Left colon (tissue), 2 donors: ENCODE measurements at regions not wholly inside any gene's neighbourhood (a gene's known extent, or its start where the extent isn't known, plus 50 kb on each side); places are given as distances from the start of the nearest gene placed in this dataset.

Experiments used
- ATAC-seq: fragments of 200-7000 bp; cut with Tn5 transposase; one replicate; pipeline ENCODE4 v1.9.1; 2020; ENCODE audit warnings: mild to moderate bottlenecking, moderate library complexity
- DNase-seq, 2 donors: peaks; one replicate each; pipeline ENCODE4 v3.0.0-alpha.2; 2020
- intact Hi-C, 2 donors: fragments of 100-400 bp; cut with DNase I in 1 of 2; cut with micrococcal nuclease in 1 of 2; formaldehyde crosslinking; loops; one replicate each; pipeline versions ENCODE4 v1.11.2 to v1.14.0; 2022; cut with DNase I, micrococcal nuclease
- donor health status: DM: no; HTN: no; CAD: no.
- donor health status: DM: yes; HTN: yes; CAD: no.

GRCh38 chrX:10931976-10932375 lies 179.2 kb upstream of the HCCS start:
- DNase-seq: no peak
- ATAC-seq: no peak
- intact Hi-C loops: no loop called here

- intact Hi-C loops: no loop called here
- DNase-seq (no peak), ATAC-seq (no peak)
Measured at GRCh38 chrX:10932842-10933440, 178.2 kb upstream of the HCCS start.

GRCh38 chrX:10935501-10935900 lies 175.6 kb upstream of the HCCS start:
- DNase-seq (no peak), ATAC-seq (no peak)
- intact Hi-C loops: no loop called here

DNA sequence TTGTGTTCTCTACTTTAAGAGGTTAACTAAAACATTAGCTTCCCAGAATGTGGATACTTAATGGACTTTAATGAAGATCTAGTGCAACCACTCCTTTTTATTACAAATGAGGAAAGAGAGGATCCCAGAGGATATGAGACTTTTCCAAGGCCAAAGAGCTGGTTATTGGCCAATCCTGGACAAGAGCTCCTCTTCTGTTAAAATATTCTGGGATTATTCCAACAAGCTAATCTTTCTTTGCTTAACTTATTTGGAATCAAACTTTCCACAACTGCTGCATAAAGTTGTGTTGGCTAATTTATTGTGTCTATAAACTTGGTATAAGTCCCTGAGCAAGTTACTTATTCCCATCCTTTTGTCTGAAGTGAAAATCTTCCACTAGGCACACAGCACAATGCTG lies 174.2 kb upstream of the HCCS start:
- DNase-seq: no peak
- intact Hi-C loops: no loop called here
- ATAC-seq: no peak

- intact Hi-C loops: no loop called here
- ATAC-seq (no peak), DNase-seq (no peak)
Measured at GRCh38 chrX:10938365-10938923, 172.7 kb upstream of the HCCS start.

GRCh38 chrX:10939424-10939823 lies 171.7 kb upstream of the HCCS start:
- DNase-seq (no peak), ATAC-seq (peak; percentile 53)
- intact Hi-C loops: no loop called here

DNA sequence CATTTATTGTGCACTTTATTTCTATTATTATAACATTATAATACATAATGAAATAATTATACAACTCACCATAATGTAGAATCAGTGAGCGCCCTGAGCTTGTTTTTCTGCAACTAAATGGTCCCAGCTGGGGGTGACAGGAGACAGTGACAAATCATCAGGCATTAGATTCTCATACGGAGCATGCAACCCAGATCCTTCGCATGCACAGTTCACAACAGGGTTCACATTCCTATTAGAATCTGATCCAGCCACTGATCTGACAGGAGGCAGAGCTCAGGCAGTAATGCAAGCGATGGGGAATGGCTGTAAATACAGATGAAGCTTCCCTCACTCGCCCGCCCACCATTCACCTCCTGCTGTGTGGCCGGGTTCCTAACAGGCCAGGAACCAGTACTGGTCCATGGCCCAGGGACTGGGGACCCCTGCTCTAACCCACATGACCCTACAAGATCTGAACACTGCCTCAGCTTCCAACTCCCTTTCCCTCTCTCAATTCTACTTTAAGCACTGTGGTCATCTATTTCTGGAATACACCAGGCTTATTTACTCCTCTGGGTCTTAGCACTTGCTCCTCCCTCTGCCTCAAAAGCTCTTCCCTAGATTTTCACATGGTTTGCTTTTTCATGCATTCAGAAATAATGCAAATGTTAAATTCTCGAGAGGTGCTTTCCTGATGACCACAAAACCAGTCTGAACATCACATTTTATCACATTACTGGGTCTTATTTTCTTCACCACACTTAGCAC lies 166.8 kb upstream of the HCCS start:
- intact Hi-C loops: no loop called here
- ATAC-seq (no peak), DNase-seq (no peak)

- DNase-seq (no peak), ATAC-seq (no peak)
- intact Hi-C loops: no loop called here
Measured at GRCh38 chrX:10945498-10945897, 165.6 kb upstream of the HCCS start.

GRCh38 chrX:10949541-10949940 lies 161.6 kb upstream of the HCCS start:
- DNase-seq (no peak), ATAC-seq (no peak)
- intact Hi-C loops: no loop called here

DNA sequence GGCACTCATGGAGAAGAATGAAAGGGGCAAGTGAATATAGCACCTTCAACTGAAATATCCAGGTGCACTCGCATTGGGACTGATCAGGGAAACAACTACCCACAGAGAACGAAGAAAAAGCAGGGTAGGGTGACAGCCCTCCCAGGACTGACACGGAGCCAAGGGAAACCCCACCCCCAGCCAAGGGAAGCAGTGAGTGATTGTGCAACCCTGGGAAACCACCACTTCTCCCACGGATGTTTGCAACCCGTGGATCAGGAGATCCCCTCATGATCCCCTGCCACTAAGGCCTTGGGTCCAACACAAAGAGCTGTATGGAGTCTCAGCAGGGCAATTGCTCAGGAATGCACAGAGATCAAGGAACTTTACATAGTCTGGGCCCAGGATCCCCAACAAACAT lies 158.5 kb upstream of the HCCS start:
- intact Hi-C loops: no loop called here
- DNase-seq: no peak
- no peak for ATAC-seq

DNA sequence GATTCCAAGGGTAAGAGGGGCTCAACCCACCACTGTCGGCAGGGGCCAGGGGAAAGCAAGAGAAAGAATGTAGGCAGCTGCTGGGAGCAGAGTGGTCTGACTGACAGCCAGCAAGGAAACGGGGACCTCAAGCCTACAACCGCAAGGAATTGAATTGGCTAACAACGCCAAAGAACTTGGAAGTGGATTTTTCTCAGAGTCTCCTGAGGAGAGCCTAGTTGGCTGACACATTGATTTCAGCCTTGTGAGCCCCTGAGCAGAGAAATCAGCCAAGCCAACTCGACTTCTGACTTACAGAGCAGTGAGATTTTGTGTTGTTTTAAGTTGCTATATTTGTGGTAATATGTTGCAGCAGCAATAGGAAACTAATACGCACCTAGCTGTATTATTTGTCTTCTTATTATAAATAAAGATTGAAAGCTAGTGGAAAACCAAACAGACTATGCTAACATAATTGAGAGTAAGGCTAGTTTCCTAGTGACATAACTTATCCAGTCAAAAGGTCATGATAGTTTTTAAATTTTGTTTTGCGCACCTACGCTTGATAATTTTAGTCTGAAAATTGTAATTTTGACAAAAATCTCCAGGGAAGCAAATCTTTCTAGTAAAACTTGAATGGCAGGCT lies 145.8 kb upstream of the HCCS start:
- ATAC-seq (no peak), DNase-seq (no peak)

GRCh38 chrX:10966057-10966456 lies 145.1 kb upstream of the HCCS start:
- DNase-seq: no peak
- no peak for ATAC-seq
- intact Hi-C loops: no loop called here

More for the DNA sequence above, 145.8 kb upstream of the HCCS start:
- intact Hi-C loops: no loop called here

GRCh38 chrX:10971176-10971575 lies 140.0 kb upstream of the HCCS start:
- intact Hi-C loops: no loop called here
- DNase-seq (no peak), ATAC-seq (no peak)

DNA sequence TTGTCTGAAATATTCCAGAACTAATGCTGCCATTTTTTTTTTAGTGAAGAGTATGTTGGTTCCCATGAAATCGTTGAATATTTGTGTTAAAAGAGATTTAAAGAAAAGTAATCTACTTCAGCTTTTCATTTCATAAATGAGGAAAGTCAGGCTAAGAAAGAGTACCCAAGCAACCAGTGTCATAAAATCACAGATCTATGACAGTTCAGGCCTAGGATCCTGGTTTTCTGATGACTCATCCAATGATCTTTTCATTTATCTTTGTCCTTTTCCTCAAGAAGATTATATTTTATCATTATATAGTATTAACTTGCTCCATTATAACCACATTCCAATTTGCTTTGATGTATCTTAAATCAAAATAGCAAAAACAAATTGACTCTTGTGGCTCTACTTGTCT lies 139.4 kb upstream of the HCCS start:
- ATAC-seq: no peak
- intact Hi-C loops: no loop called here
- no peak for DNase-seq

DNA sequence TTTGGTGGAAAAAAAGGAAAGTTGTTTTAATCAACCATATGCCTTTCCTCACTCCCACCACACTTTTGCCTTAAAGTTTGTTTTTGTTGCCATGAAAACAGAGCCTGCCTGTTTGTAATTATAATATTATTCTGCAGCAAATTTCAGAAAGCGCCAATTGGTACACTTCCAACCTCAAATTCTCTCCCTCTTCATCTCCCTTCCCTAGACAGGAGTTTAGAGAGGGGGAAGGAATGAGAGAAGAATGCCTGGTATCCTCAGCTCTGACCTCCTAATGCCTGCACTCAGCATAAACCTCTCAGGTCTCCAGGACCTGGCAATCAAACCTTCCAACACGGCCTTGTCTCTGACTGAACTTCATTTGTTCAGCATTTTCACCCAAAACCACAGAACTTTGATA lies 138.4 kb upstream of the HCCS start:
- ATAC-seq (no peak), DNase-seq (no peak)
- intact Hi-C loops: no loop called here

DNA sequence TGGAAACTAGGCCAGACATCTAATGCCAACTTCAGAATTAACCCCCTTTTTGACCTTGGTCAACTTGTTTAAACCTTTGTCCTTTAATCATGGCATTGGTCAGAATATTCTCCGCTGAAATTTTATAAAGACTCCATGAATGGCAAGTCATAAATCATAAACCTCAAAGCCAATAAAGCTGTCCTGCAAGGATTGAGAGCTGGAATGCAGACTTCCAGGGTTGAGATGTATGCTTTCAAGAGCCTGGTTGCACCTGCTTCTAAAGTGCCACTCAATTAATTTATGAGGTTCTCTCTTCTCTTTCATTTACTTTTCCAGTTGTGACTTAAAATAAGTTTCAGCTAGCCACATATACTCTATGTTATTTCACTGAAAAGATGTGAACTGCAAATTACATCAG lies 136.2 kb upstream of the HCCS start:
- intact Hi-C loops: no loop called here

DNA sequence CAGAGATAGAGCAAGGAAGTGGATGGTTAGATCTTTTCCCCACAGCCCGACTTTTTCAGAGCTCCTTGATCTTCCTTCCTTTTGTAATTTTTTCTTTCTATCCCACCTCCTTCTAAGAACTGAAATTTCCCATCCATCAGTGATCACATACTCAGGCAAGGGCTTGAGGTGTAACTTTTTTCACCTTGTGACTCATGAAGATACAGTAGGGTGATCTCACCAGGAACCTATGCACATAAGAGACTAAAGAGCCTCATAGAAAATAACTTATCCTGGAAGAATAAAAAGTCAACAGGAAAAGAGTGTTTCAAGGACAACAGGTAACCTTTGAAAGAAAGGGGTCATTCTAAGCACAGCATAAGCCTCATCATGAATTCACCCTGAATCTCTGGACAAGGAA lies 131.2 kb upstream of the HCCS start:
- intact Hi-C loops: no loop called here
- ATAC-seq: no peak
- no peak for DNase-seq

More for the DNA sequence above, 136.2 kb upstream of the HCCS start:
- DNase-seq (no peak), ATAC-seq (no peak)

GRCh38 chrX:10981506-10981905 lies 129.6 kb upstream of the HCCS start:
- intact Hi-C loops: no loop called here
- DNase-seq (no peak), ATAC-seq (no peak)

- intact Hi-C loops: no loop called here
Measured at GRCh38 chrX:10983526-10983925, 127.6 kb upstream of the HCCS start.

DNA sequence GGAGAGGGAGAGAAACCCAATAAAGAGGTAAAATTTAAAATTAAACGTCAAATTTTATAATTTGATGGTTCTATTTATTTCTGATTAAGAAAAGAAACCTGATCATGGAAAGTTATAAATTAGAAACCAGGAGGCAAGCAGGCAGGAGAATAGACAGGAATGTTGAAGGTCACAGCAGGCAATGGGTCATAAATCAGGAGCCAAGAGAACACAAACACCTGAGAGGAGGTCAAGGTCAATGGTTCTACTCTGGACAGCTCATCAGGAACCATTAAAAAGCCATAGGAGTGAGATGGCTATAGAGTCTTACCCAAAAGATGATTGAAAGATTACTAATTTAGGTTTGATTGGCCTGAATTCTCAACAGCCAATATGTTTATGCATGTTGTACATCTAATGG lies 126.9 kb upstream of the HCCS start:
- DNase-seq (no peak), ATAC-seq (no peak)
- intact Hi-C loops: no loop called here

More at GRCh38 chrX:10983526-10983925, 127.6 kb upstream of the HCCS start:
- no peak for ATAC-seq
- no peak for DNase-seq
